Left colon (tissue), 2 donors: ENCODE measurements at regions not wholly inside any gene's neighbourhood (a gene's known extent, or its start where the extent isn't known, plus 50 kb on each side); places are given as distances from the start of the nearest gene placed in this dataset.

Source experiments
- ATAC-seq: fragments of 200-7000 bp; cut with Tn5 transposase; one replicate; pipeline ENCODE4 v1.9.1; 2020; ENCODE audit warnings: mild to moderate bottlenecking, moderate library complexity
- DNase-seq, 2 donors: peaks; one replicate each; pipeline ENCODE4 v3.0.0-alpha.2; 2020
- intact Hi-C, 2 donors: fragments of 100-400 bp; cut with DNase I in 1 of 2; cut with micrococcal nuclease in 1 of 2; formaldehyde crosslinking; loops; one replicate each; pipeline versions ENCODE4 v1.11.2 to v1.14.0; 2022; cut with DNase I, micrococcal nuclease
- donor health status: DM: no; HTN: no; CAD: no.
- donor health status: DM: yes; HTN: yes; CAD: no.

- intact Hi-C loops, result no loop called here
- DNase-seq (no peak), ATAC-seq (peak; percentile 75)
Observed at GRCh38 chr3:31166249-31166885, 271.9 kb upstream of the GADL1 start.

- intact Hi-C loops, result no loop called here
- DNase-seq, result no peak
- ATAC-seq, result no peak
Observed at GRCh38 chr3:31167666-31168065, 273.2 kb upstream of the GADL1 start.

- DNase-seq (no peak), ATAC-seq (peak; percentile 89)
- intact Hi-C loops, result no loop called here
Observed at GRCh38 chr3:31170932-31171670, 276.6 kb upstream of the GADL1 start.

GRCh38 chr3:31172336-31172735, 277.9 kb upstream of the GADL1 start:
- no peak for DNase-seq
- intact Hi-C loops, result no loop called here
- ATAC-seq, result no peak

GRCh38 chr3:31173118-31173718, 278.8 kb upstream of the GADL1 start:
- DNase-seq (no peak), ATAC-seq (no peak)
- intact Hi-C loops, result no loop called here

- peak; percentile 56 for ATAC-seq
- intact Hi-C loops, result no loop called here
- no peak for DNase-seq
Observed at GRCh38 chr3:31174079-31174478, 279.6 kb upstream of the GADL1 start.

- DNase-seq (no peak), ATAC-seq (no peak)
- intact Hi-C loops, result no loop called here
Observed at GRCh38 chr3:31176045-31176444, 281.6 kb upstream of the GADL1 start.

GRCh38 chr3:31178467-31178866, 284.0 kb upstream of the GADL1 start:
- ATAC-seq, result peak; percentile 45
- DNase-seq, result no peak
- intact Hi-C loops, result no loop called here

GRCh38 chr3:31179768-31180167, 285.3 kb upstream of the GADL1 start:
- intact Hi-C loops, result no loop called here

GRCh38 chr3:31180274-31180673, 285.8 kb upstream of the GADL1 start:
- DNase-seq (no peak), ATAC-seq (peak; percentile 48)
- intact Hi-C loops, result no loop called here

More at GRCh38 chr3:31179768-31180167, 285.3 kb upstream of the GADL1 start:
- DNase-seq (no peak), ATAC-seq (no peak)

- intact Hi-C loops, result no loop called here
- no peak for DNase-seq
- ATAC-seq, result no peak
Observed at GRCh38 chr3:31181661-31182060, 287.2 kb upstream of the GADL1 start.

GRCh38 chr3:31182661-31183060, 288.2 kb upstream of the GADL1 start:
- ATAC-seq (peak; percentile 63), DNase-seq (no peak)
- intact Hi-C loops, result no loop called here

- intact Hi-C loops, result no loop called here
- ATAC-seq (peak; percentile 38), DNase-seq (no peak)
Observed at GRCh38 chr3:31184261-31185061, 290.0 kb upstream of the GADL1 start.

GRCh38 chr3:31185062-31185357, 290.5 kb upstream of the GADL1 start:
- ATAC-seq (no peak), DNase-seq (no peak)
- intact Hi-C loops, result no loop called here

- intact Hi-C loops, result no loop called here
- DNase-seq (no peak), ATAC-seq (no peak)
Observed at GRCh38 chr3:31186041-31186440, 291.6 kb upstream of the GADL1 start.

GRCh38 chr3:31187380-31187779, 292.9 kb upstream of the GADL1 start:
- no peak for DNase-seq
- ATAC-seq, result peak; percentile 92
- intact Hi-C loops, result no loop called here

- intact Hi-C loops, result no loop called here
- ATAC-seq (no peak), DNase-seq (no peak)
Observed at GRCh38 chr3:31188112-31188511, 293.7 kb upstream of the GADL1 start.

- ATAC-seq (no peak), DNase-seq (no peak)
- intact Hi-C loops, result no loop called here
Observed at GRCh38 chr3:31189330-31189729, 294.9 kb upstream of the GADL1 start.

- DNase-seq (no peak), ATAC-seq (no peak)
- intact Hi-C loops, result no loop called here
Observed at GRCh38 chr3:31189971-31190370, 295.5 kb upstream of the GADL1 start.

GRCh38 chr3:31191354-31191753, 296.9 kb upstream of the GADL1 start:
- DNase-seq (no peak), ATAC-seq (no peak)
- intact Hi-C loops, result no loop called here
